ENCODE measurements at regions not wholly inside any gene's neighbourhood (a gene's known extent, or its start where the extent isn't known, plus 50 kb on each side); places are given as distances from the start of the nearest gene placed in this dataset.
"Not testable (repeated sequence)": the region's sequence is repeated elsewhere in the genome, so short reads cannot be mapped to it uniquely, and the experiment has no call there.

GRCh38 chr6:141048451-141048850 lies 1084.3 kb upstream of the GJE1 start:
- TF ChIP-seq, protein P1, sequence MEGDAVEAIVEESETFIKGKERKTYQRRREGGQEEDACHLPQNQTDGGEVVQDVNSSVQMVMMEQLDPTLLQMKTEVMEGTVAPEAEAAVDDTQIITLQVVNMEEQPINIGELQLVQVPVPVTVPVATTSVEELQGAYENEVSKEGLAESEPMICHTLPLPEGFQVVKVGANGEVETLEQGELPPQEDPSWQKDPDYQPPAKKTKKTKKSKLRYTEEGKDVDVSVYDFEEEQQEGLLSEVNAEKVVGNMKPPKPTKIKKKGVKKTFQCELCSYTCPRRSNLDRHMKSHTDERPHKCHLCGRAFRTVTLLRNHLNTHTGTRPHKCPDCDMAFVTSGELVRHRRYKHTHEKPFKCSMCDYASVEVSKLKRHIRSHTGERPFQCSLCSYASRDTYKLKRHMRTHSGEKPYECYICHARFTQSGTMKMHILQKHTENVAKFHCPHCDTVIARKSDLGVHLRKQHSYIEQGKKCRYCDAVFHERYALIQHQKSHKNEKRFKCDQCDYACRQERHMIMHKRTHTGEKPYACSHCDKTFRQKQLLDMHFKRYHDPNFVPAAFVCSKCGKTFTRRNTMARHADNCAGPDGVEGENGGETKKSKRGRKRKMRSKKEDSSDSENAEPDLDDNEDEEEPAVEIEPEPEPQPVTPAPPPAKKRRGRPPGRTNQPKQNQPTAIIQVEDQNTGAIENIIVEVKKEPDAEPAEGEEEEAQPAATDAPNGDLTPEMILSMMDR (IDR thresholded peaks at IDR 0.05) = no peak
- Histone ChIP-seq H3K9me3 (peaks cover 0 to 14% of the 10 kb centered on the region in 2 donors), H3K4me3 (no peak overlapping the region), H3K4me1 (no peaks in the 10 kb centered on the region), H3K27me3 (no peaks in the 10 kb centered on the region), H3K36me3 (no peaks in the 10 kb centered on the region), H3K27ac (no peak overlapping the region)
- DNase-seq (ENCODE audit: low spot score) = no peak

- H3K4me1 ChIP-seq; H3K4me3 ChIP-seq; DNase-seq (ENCODE audit: low spot score); H3K27me3 ChIP-seq; H3K36me3 ChIP-seq; H3K27ac ChIP-seq: not testable (repeated sequence)
- H3K9me3 ChIP-seq = peaks cover 0 to 21% of the 10 kb centered on the region in 2 donors
Measured at GRCh38 chr6:141046496-141046895, 1086.2 kb upstream of the GJE1 start.

DNA sequence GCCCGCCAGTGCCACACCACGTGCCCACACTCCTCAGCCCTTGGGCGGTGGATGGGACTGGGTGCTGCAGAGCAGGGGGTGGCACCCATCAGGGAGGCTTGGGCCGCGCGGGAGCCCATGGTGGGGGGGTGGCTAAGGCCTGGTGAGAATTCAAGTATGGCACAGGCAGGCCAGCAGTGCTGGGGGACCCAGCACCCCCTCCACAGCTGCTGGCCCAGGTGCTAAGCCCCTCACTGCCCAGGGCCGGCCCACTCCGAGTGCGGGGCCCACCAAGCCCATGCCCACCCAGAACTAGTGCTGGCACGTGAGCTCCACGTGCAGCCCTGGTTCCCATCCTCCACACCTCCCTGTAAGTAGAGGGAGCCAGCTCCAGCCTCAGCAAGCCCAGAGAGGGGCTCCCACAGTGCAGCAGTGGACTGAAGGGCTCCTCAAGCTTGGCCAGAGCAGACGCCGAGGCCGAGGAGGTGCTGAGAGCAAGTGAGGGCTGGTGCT lies 1091.1 kb upstream of the GJE1 start:
- peaks cover 0 to 19% of the 10 kb centered on the region in 2 donors for H3K9me3 ChIP-seq
- no peak overlapping the region for H3K4me3 ChIP-seq
- H3K36me3 ChIP-seq = no peaks in the 10 kb centered on the region
- TF ChIP-seq, protein P1 (IDR thresholded peaks at IDR 0.05) = no peak
- DNase-seq (ENCODE audit: low spot score) = no peak
- no peaks in the 10 kb centered on the region for H3K27me3 ChIP-seq
- no peak overlapping the region for H3K27ac ChIP-seq
- no peaks in the 10 kb centered on the region for H3K4me1 ChIP-seq

DNA sequence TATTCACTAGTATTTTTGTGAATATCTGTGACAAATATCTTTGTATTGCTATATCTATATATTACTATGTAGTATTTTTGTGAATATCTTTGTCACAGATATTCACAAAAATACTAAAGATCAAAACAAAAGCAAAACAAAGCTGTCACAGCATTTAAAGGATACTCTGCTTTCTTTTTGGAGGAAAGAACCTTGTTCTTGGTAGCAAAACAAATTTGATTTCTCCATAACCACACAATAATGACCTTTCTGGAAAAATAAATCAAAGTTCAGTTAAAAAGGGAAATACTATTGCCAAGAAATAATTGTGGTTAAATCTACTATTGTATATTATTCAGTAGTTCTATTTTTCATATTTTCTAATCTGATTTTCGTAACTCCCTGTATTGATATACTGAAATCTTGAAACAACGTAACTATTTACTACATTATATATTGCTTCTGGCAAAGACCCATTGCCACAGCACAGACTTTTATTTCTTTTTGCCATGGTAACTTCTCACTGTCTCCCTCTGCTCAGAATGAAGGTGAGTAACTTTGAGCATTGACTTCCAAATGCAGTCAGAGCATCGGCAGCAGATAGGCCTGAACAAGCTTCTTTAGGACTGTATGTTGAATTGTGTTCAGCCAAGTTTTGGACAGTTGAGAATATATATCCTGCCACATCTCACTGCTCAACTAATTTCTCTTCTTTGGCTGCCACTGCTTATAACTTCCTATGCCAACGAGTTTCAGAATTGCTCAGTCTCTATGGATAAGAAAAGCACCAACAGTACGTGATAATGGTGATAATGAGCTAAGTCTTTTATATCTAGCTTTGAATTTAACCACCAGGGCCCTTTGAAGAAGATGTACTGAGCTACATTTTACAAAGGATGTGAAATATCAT lies 1097.2 kb upstream of the GJE1 start:
- Histone ChIP-seq H3K27me3 (no peaks in the 10 kb centered on the region), H3K4me3 (no peak overlapping the region), H3K27ac (no peak overlapping the region), H3K36me3 (no peaks in the 10 kb centered on the region), H3K9me3 (no peaks in the 10 kb centered on the region), H3K4me1 (peaks cover 0 to 4% of the 10 kb centered on the region in 2 donors)
- TF ChIP-seq, protein P1 (IDR thresholded peaks at IDR 0.05) = no peak
- no peak for DNase-seq (ENCODE audit: low spot score)

GRCh38 chr6:141033101-141033500 lies 1099.6 kb upstream of the GJE1 start:
- Histone ChIP-seq H3K4me3 (no peak overlapping the region), H3K27ac (no peak overlapping the region), H3K36me3 (no peaks in the 10 kb centered on the region), H3K9me3 (no peaks in the 10 kb centered on the region), H3K4me1 (peaks cover 0 to 4% of the 10 kb centered on the region in 2 donors), H3K27me3 (no peaks in the 10 kb centered on the region)
- DNase-seq (ENCODE audit: low spot score) = no peak
- TF ChIP-seq, protein P1 (IDR thresholded peaks at IDR 0.05) = no peak

- H3K27me3 ChIP-seq = no peaks in the 10 kb centered on the region
- DNase-seq (ENCODE audit: low spot score) = no peak
- no peak overlapping the region for H3K4me3 ChIP-seq
- no peaks in the 10 kb centered on the region for H3K36me3 ChIP-seq
- peaks cover 0 to 4% of the 10 kb centered on the region in 2 donors for H3K4me1 ChIP-seq
- TF ChIP-seq, protein P1 (IDR thresholded peaks at IDR 0.05) = no peak
- no peak overlapping the region for H3K27ac ChIP-seq
- no peaks in the 10 kb centered on the region for H3K9me3 ChIP-seq
Measured at GRCh38 chr6:141029908-141030307, 1102.8 kb upstream of the GJE1 start.

Measured in right atrium auricular region (tissue), 2 donors.